CD4-positive, alpha-beta T cell (primary cell): ENCODE measurements at regions not wholly inside any gene's neighbourhood (a gene's known extent, or its start where the extent isn't known, plus 50 kb on each side); places are given as distances from the start of the nearest gene placed in this dataset.

ENCODE experiments used
- ATAC-seq: fragments of 200-7000 bp; cut with Tn5 transposase; one replicate; pipeline ENCODE4 v1.10.0; 2022; ENCODE audit warnings: mild to moderate bottlenecking; ENCODE audit not compliant: poor library complexity
- CTCF ChIA-PET: fragments of 350-600 bp; sonication (Branson Sonifier 250); formaldehyde crosslinking; loops from one replicate; lab custom pipeline; 2021; ENCODE audit warnings: antibody characterized with exemption, inconsistent platforms; lab: Charles Lee
- POLR2A ChIA-PET: fragments of 350-600 bp; sonication (Branson Sonifier 250); formaldehyde crosslinking; loops from one replicate; lab custom pipeline; 2021; ENCODE audit warnings: antibody characterized with exemption, inconsistent platforms; lab: Charles Lee
- DNase-seq, 14 experiments: peaks; one replicate each; pipeline ENCODE4 v3.0.0-alpha.2; 2013 to 2020; ENCODE audit warnings: mixed read lengths in 2 of 14
- H3K27ac ChIP-seq, 2 donors: one replicate each; pipeline versions ENCODE4 v1.5.1 to v1.7.0; 2013; ENCODE audit warnings: low read length in 2 of 2, low read depth in 1 of 2, mild to moderate bottlenecking in 1 of 2
- H3K27me3 ChIP-seq, 2 experiments: 1 replicate in 1 of 2; 2 replicates in 1 of 2; pipeline versions ENCODE4 v1.6.1 to v1.7.0; 2013; ENCODE audit warnings: low read length in 2 of 2, control low read depth in 1 of 2, mild to moderate bottlenecking in 1 of 2, moderate library complexity in 1 of 2; ENCODE audit not compliant: insufficient read depth in 2 of 2, control insufficient read depth in 1 of 2
- H3K36me3 ChIP-seq: one replicate; pipeline ENCODE4 v1.6.1; 2013; ENCODE audit warnings: low read length, control low read depth; ENCODE audit not compliant: insufficient read depth
- H3K4me1 ChIP-seq: one replicate; pipeline ENCODE4 v1.6.1; 2013; ENCODE audit warnings: low read length, control low read depth; ENCODE audit not compliant: insufficient read depth
- H3K4me3 ChIP-seq: one replicate; pipeline ENCODE4 v1.5.1; 2013; ENCODE audit warnings: mild to moderate bottlenecking, low read length, moderate library complexity
- H3K9me3 ChIP-seq, 2 experiments: 1 replicate in 1 of 2; 2 replicates in 1 of 2; pipeline versions ENCODE4 v1.6.1 to v1.7.0; 2013; ENCODE audit warnings: low read length in 2 of 2, mild to moderate bottlenecking in 2 of 2, control low read depth in 1 of 2, moderate library complexity in 1 of 2; ENCODE audit not compliant: control insufficient read depth in 1 of 2, insufficient read depth in 1 of 2
- H3K27ac Mint-ChIP-seq: one replicate; pipeline ENCODE4 v1.8.0; 2020; ENCODE audit warnings: mixed read lengths
- H3K27me3 Mint-ChIP-seq: one replicate; pipeline ENCODE4 v1.8.0; 2021; ENCODE audit warnings: mixed read lengths
- H3K36me3 Mint-ChIP-seq: one replicate; pipeline ENCODE4 v1.8.0; 2021; ENCODE audit warnings: low read depth, mixed read lengths
- H3K4me1 Mint-ChIP-seq: one replicate; pipeline ENCODE4 v1.8.0; 2021; ENCODE audit warnings: low read depth, mixed read lengths
- H3K4me3 Mint-ChIP-seq: one replicate; pipeline ENCODE4 v1.8.0; 2020; ENCODE audit warnings: mild to moderate bottlenecking, mixed read lengths
- H3K9me3 Mint-ChIP-seq: one replicate; pipeline ENCODE4 v1.8.0; 2020; ENCODE audit warnings: mixed read lengths
- CTCF ChIP-seq: fragments of 200-600 bp; IDR thresholded peaks from one replicate; pipeline ENCODE4 v1.8.0; 2022; ENCODE audit warnings: antibody characterized with exemption, mild to moderate bottlenecking
- intact Hi-C, 2 experiments: fragments of 100-400 bp; cut with DNase I in 1 of 2; cut with micrococcal nuclease in 1 of 2; formaldehyde crosslinking; loops; one replicate each; pipeline versions ENCODE4 v1.15.1 to v1.9.0; 2023 to 2025; cut with DNase I, micrococcal nuclease

- POLR2A ChIA-PET = no interaction called here
- intact Hi-C loops = no loop called here
Measured at GRCh38 chr3:24686808-24687207, 192.2 kb upstream of the THRB start.

GRCh38 chr3:24687671-24688070, 193.0 kb upstream of the THRB start:
- H3K9me3 Mint-ChIP-seq = no peaks in the 10 kb centered on the region
- no peaks in the 10 kb centered on the region for H3K27me3 Mint-ChIP-seq

More at GRCh38 chr3:24686808-24687207, 192.2 kb upstream of the THRB start:
- Mint-ChIP-seq H3K9me3 (no peaks in the 10 kb centered on the region), H3K27ac (no peak overlapping the region), H3K27me3 (no peaks in the 10 kb centered on the region), H3K36me3 (no peaks in the 10 kb centered on the region), H3K4me3 (no peak overlapping the region), H3K4me1 (no peaks in the 10 kb centered on the region)
- TF ChIP-seq CTCF = no peak
- no peak overlapping the region for H3K4me3 ChIP-seq
- DNase-seq (peak in 1 of 14 experiments; percentile 11), ATAC-seq (no peak)
- no peaks in the 10 kb centered on the region for H3K36me3 ChIP-seq
- H3K9me3 ChIP-seq = no peaks in the 10 kb centered on the region
- H3K27ac ChIP-seq = no peak overlapping the region
- CTCF ChIA-PET = no interaction called here
- no peaks in the 10 kb centered on the region for H3K4me1 ChIP-seq
- H3K27me3 ChIP-seq = no peaks in the 10 kb centered on the region

GRCh38 chr3:24688446-24689148, 193.9 kb upstream of the THRB start:
- CTCF ChIA-PET = no interaction called here
- intact Hi-C loops = no loop called here
- H3K36me3 ChIP-seq = no peaks in the 10 kb centered on the region

More at GRCh38 chr3:24687671-24688070, 193.0 kb upstream of the THRB start:
- Mint-ChIP-seq H3K27ac (no peak overlapping the region), H3K4me3 (no peak overlapping the region), H3K4me1 (no peaks in the 10 kb centered on the region), H3K36me3 (no peaks in the 10 kb centered on the region)
- Histone ChIP-seq H3K36me3 (no peaks in the 10 kb centered on the region), H3K4me3 (no peak overlapping the region), H3K27ac (no peak overlapping the region), H3K27me3 (no peaks in the 10 kb centered on the region), H3K9me3 (no peaks in the 10 kb centered on the region), H3K4me1 (no peaks in the 10 kb centered on the region)
- CTCF ChIA-PET = no interaction called here
- DNase-seq (no peak), ATAC-seq (no peak)
- no peak for TF ChIP-seq CTCF
- intact Hi-C loops = no loop called here
- POLR2A ChIA-PET = no interaction called here

More at GRCh38 chr3:24688446-24689148, 193.9 kb upstream of the THRB start:
- H3K4me1 ChIP-seq = no peaks in the 10 kb centered on the region
- no peak for ATAC-seq
- Mint-ChIP-seq H3K27me3 (no peaks in the 10 kb centered on the region), H3K27ac (no peak overlapping the region), H3K9me3 (no peaks in the 10 kb centered on the region), H3K4me1 (no peaks in the 10 kb centered on the region), H3K4me3 (no peak overlapping the region), H3K36me3 (no peaks in the 10 kb centered on the region)
- H3K27me3 ChIP-seq = no peaks in the 10 kb centered on the region
- POLR2A ChIA-PET = no interaction called here
- H3K4me3 ChIP-seq = no peak overlapping the region
- no peak overlapping the region for H3K27ac ChIP-seq
- no peak for DNase-seq
- H3K9me3 ChIP-seq = no peaks in the 10 kb centered on the region
- no peak for TF ChIP-seq CTCF
